Keratinocyte (primary cell): ENCODE measurements at regions not wholly inside any gene's neighbourhood (a gene's known extent, or its start where the extent isn't known, plus 50 kb on each side); places are given as distances from the start of the nearest gene placed in this dataset.

Source experiments
- DNase-seq: peaks from one replicate; pipeline ENCODE4 v3.0.0-alpha.2; 2011; ENCODE audit warnings: low read depth, missing footprints, low spot score
- FAIRE-seq: peaks from 2 replicates; lab custom pipeline; 2011; peaks lifted over from hg19 to GRCh38; lab: Jason Lieb, UNC
- H2AFZ ChIP-seq: 2 replicates; pipeline ENCODE4 v1.6.0; 2012; ENCODE audit warnings: low read length, control low read depth, inconsistent platforms; ENCODE audit not compliant: control insufficient read depth
- H3K27ac ChIP-seq: 2 replicates; pipeline ENCODE4 v1.5.1; 2011; ENCODE audit warnings: low read length; ENCODE audit not compliant: control insufficient read depth, insufficient read depth
- H3K27me3 ChIP-seq: 3 replicates; pipeline ENCODE4 v1.6.0; 2011; ENCODE audit warnings: low read length; ENCODE audit not compliant: control insufficient read depth, insufficient read depth; ENCODE audit errors: extremely low read depth
- H3K36me3 ChIP-seq, 2 experiments: 2 replicates in 1 of 2; 3 replicates in 1 of 2; pipeline ENCODE4 v1.5.1; 2011; ENCODE audit warnings: low read length in 2 of 2, mild to moderate bottlenecking in 1 of 2; ENCODE audit not compliant: control insufficient read depth in 2 of 2, insufficient read depth in 2 of 2; ENCODE audit errors: extremely low read depth in 1 of 2
- H3K4me1 ChIP-seq: 3 replicates; pipeline ENCODE4 v1.5.1; 2011; ENCODE audit warnings: low read length; ENCODE audit not compliant: control insufficient read depth, insufficient read depth; ENCODE audit errors: extremely low read depth
- H3K4me2 ChIP-seq: 3 replicates; pipeline ENCODE4 v1.6.0; 2011; ENCODE audit warnings: low read depth, low read length; ENCODE audit not compliant: control insufficient read depth, insufficient read depth; ENCODE audit errors: extremely low read depth
- H3K4me3 ChIP-seq, 3 experiments: fragments of 200-600 bp in 1 of 3; sonication (generic) in 1 of 3; 2 replicates in 2 of 3; 3 replicates in 1 of 3; pipeline ENCODE4 v1.5.1; 2011 to 2016; ENCODE audit warnings: low read length in 3 of 3, mild to moderate bottlenecking in 3 of 3, control low read depth in 2 of 3, inconsistent platforms in 1 of 3, low read depth in 1 of 3, mixed read lengths in 1 of 3, mixed run types in 1 of 3, moderate library complexity in 1 of 3; ENCODE audit not compliant: control insufficient read depth in 2 of 3, insufficient read depth in 2 of 3; ENCODE audit errors: extremely low read depth in 1 of 3
- H3K79me2 ChIP-seq: 2 replicates; pipeline ENCODE4 v1.6.0; 2012; ENCODE audit warnings: low read length; ENCODE audit not compliant: control insufficient read depth, insufficient read depth
- H3K9ac ChIP-seq: 3 replicates; pipeline ENCODE4 v1.6.0; 2011; ENCODE audit warnings: low read length; ENCODE audit not compliant: control insufficient read depth, insufficient read depth; ENCODE audit errors: extremely low read depth
- H3K9me1 ChIP-seq: 3 replicates; pipeline ENCODE4 v1.6.0; 2011; ENCODE audit warnings: low read length; ENCODE audit not compliant: control insufficient read depth, insufficient read depth; ENCODE audit errors: extremely low read depth
- H3K9me3 ChIP-seq: 2 replicates; pipeline ENCODE4 v1.5.1; 2012; ENCODE audit warnings: low read depth, low read length; ENCODE audit not compliant: control insufficient read depth
- H4K20me1 ChIP-seq: 3 replicates; pipeline ENCODE4 v1.6.0; 2011; ENCODE audit warnings: low read length; ENCODE audit not compliant: control insufficient read depth, insufficient read depth; ENCODE audit errors: extremely low read depth
- CTCF ChIP-seq, 3 experiments: IDR thresholded peaks in 1 of 3; conservative IDR thresholded peaks in 1 of 3; optimal IDR thresholded peaks in 1 of 3; 2 replicates in 2 of 3; 3 replicates in 1 of 3; pipeline versions ENCODE3 to v1.5.1; 2011; ENCODE audit warnings: low read length in 3 of 3, mild to moderate bottlenecking in 3 of 3, moderate library complexity in 2 of 3, control low read depth in 1 of 3, inconsistent platforms in 1 of 3; ENCODE audit not compliant: insufficient read depth in 2 of 3; ENCODE audit errors: extremely low read depth in 1 of 3
- EZH2 ChIP-seq: IDR thresholded peaks from one replicate; pipeline ENCODE4 v1.6.1; 2012; ENCODE audit warnings: inconsistent platforms, mild to moderate bottlenecking, low read length, moderate library complexity
- dilution Hi-C: fragments of 300-500 bp; cut with MboI; formaldehyde crosslinking; loops from one replicate; pipeline ENCODE4 v1.7.0; 2020; ENCODE audit warnings: low sequenced_read_pairs; ENCODE audit not compliant: extremely low pct_ligation_motif_present

- Histone ChIP-seq H3K27me3 (no peaks in the 10 kb centered on the region), H3K9me3 (no peaks in the 10 kb centered on the region), H3K79me2 (no peaks in the 10 kb centered on the region), H3K27ac (no peak overlapping the region), H3K36me3 (no peaks in the 10 kb centered on the region), H4K20me1 (no peaks in the 10 kb centered on the region), H3K4me1 (no peaks in the 10 kb centered on the region), H3K4me3 (no peak overlapping the region), H3K9ac (no peak overlapping the region), H3K9me1 (no peaks in the 10 kb centered on the region), H2AFZ (no peak overlapping the region), H3K4me2 (no peak overlapping the region)
- FAIRE-seq (no peak), DNase-seq (no peak)
- no peak for TF ChIP-seq CTCF (optimal IDR thresholded peaks at IDR 0.05 in 1 of 3, IDR thresholded peaks at IDR 0.05 in 1 of 3, conservative IDR thresholded peaks at IDR 0.05 in 1 of 3; ENCODE audit: extremely low read depth in 1 of 3, insufficient read depth in 2 of 3, low read length in 3 of 3)
- TF ChIP-seq EZH2 = no peak
- dilution Hi-C loops = no loop called here
These were observed 111.6 kb upstream of the TBX20 start for GRCh38 chr7:35365523-35365922.

DNA sequence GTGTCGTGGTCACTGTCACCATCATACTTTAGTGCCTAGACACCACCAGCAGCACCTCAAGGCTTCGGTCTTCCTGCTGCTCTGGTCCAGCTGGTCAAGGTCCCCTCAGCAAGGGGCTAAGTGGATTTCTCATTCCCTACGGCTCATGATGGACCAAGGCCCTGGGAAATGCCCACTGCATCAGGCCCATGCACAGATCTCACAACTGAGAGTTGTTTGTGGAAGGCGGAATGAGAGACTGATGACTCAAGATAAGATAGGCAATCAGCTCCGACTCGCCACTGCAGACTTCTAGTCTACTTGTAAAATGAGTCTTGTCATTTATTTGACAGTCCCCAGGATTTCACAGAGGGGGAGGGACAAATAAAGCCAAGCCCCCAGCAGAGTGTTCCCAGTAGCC is 108.4 kb upstream of the TBX20 start:
- TF ChIP-seq CTCF (optimal IDR thresholded peaks at IDR 0.05 in 1 of 3, IDR thresholded peaks at IDR 0.05 in 1 of 3, conservative IDR thresholded peaks at IDR 0.05 in 1 of 3; ENCODE audit: extremely low read depth in 1 of 3, insufficient read depth in 2 of 3, low read length in 3 of 3) (no peak), EZH2 (no peak)
- no peak for DNase-seq
- no peaks in the 10 kb centered on the region for H3K4me1 ChIP-seq
- H3K79me2 ChIP-seq = no peaks in the 10 kb centered on the region
- no peak overlapping the region for H3K4me2 ChIP-seq
- no peak overlapping the region for H2AFZ ChIP-seq
- H3K27ac ChIP-seq = no peak overlapping the region
- no peak overlapping the region for H3K9ac ChIP-seq
- H4K20me1 ChIP-seq = no peaks in the 10 kb centered on the region
- no peak overlapping the region for H3K4me3 ChIP-seq
- no peaks in the 10 kb centered on the region for H3K9me1 ChIP-seq
- no peaks in the 10 kb centered on the region for H3K36me3 ChIP-seq
- dilution Hi-C loops = no loop called here
- H3K27me3 ChIP-seq = no peaks in the 10 kb centered on the region
- FAIRE-seq = no peak
- H3K9me3 ChIP-seq = no peaks in the 10 kb centered on the region
